HG03060 (cell line): ENCODE measurements at regions not wholly inside any gene's neighbourhood (a gene's known extent, or its start where the extent isn't known, plus 50 kb on each side); places are given as distances from the start of the nearest gene placed in this dataset.
"Not testable (repeated sequence)": the region's sequence is repeated elsewhere in the genome, so short reads cannot be mapped to it uniquely, and the experiment has no call there.

Experiments
- ATAC-seq: cut with Tn5 transposase; IDR thresholded peaks from one replicate; pipeline ENCODE4 v1.9.1; 2021; ENCODE audit warnings: low read depth, moderate number of reproducible peaks; ENCODE audit not compliant: unreplicated experiment

DNA sequence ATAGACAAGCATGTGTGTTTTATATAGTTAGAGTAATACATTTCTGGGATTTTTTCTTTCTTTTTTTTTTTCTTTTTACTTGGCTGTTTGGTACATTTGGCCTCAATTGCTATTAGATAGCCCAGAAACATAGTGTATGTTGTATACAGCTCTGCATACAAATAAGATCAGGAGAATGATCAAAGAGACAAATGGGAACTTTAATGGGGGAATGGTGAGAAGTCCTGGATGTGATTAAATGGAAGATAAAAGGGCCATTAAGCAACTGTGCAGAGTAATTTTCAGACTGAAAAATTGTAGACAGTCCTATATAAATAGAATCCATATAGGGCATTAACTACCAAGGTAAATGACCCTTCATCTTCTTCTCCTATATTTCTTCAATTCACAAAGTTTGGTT, 575.6 kb downstream of the EBF1 start:
- ATAC-seq = no peak

DNA sequence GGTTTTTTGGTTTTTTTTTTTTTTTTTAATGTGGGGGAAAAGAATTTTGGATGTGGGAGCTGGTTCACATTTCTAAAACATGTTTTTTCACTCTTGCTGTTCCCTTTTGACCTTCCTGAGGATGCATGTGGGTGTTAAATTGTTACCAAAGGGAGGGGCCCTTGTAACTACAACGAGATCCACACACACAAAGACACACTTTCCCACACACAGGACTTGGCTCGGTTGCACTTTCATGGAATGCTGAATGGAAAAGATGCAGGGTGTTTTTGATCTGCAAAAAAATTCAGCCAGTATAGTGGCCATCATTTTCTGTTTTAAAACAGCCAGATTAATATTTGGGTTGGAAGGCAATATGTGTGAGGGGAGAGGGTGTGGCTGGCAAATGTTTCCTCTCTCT, 576.9 kb downstream of the EBF1 start:
- ATAC-seq = no peak

DNA sequence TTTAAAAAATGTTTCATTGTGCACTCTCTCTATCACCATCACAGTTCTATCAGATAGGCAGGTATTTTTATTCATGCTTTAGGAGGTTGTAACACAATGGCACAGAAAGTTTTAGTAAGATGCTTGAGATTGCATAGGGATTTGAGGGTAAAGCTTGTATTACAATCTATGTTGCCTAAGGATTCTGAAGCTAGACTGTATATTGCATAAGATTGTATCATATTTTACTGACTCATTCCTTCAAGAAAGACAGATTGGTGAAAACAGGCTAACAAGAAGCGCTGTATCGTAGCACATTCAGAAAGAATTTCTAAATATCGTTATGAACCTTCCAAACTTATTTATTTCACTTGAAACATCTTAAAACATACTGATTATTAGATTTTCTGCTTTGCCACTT, 577.7 kb downstream of the EBF1 start:
- no peak for ATAC-seq

DNA sequence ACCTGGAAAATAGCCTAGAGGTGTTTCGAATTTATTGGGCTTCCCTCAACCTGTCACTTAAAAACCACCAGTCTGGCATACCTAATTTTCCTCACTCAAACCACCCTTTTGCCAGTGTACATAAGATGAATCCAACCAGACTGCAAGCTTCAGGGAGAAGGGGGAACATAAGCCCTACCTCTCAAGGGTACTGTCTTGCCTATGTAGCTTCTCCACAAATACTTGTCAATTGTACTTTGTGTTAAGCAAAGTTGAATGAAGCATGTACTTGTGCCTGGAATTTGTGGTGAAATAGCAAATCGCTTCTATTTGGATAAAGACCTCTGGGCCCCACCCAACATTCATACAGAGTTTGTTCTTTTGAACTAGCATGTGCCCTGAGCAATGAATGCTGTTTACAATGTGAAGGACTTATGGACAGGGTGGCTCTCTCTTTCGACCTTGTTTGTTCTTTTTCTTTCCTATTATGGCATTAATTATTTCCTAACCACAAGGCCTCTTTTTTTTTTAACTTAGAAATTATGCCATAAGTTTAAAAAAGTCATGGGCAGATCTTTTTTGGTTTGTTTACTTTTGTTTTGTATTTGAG, 580.2 kb downstream of the EBF1 start:
- no peak for ATAC-seq

DNA sequence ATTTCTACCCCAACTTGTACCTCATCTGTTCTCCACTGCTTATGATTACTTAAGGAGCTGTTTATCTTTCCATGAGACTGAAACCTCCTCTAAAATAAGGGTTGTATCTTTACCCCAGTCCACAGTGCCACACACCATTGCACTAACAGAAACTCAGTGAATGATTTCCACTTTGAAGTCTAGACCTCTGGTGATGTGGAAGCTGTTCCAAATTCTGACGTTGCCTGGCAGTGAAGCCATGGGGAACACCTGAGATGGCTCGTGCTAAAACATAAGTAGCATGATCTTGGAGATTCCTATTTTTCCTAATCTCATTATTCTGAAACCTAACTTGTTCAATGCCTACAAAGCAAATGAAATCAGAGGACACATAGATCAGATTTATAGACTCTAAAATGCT, 583.2 kb downstream of the EBF1 start:
- no peak for ATAC-seq

DNA sequence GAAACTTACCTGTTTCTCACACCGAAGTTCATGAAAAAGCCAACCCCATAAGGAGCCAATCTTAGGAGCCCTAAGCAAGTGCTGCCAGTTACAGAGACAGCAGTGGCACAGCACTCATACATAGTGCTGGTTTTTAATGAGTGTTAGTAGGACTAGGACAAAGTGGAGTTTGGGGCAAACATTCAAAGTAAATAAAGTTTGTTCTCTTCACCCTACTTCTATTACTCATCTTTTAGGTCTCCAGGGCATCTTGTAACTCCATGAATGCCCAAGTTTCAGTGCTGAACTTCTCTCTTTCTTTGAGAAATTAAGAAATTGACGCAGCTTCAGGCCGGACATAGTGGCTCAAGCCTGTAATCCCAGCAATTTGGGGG, 584.7 kb downstream of the EBF1 start:
- ATAC-seq = no peak

DNA sequence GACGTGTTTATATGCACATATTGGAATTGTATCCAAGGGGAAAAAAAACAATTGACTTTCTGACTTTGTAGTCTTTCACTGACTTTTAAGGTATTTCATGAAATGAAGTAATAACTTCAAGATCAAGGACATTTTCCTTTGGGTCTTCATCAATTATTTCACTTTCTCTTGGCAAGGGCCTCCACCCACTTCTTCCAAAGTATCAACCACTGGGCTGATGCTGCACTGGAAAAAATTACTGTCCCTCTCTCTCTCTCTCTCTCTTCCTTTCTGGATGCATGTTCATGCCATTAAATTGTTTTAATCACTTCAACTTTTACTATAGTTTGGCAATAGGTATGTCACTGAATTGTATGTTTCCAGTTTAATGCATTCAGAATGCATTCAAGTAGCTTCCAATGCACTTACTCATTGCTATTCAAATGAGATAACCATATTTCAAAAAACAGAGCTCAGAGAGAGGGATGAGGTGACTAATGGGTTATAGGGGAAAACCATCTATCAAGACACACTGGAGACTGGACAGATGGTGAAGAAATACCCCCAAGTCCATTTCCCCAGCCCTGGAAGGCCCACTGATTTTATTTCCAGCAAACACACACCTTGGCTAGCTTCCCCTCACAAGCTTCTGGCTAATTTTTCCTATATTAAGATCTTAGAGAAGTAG, 585.3 kb downstream of the EBF1 start:
- no peak for ATAC-seq

DNA sequence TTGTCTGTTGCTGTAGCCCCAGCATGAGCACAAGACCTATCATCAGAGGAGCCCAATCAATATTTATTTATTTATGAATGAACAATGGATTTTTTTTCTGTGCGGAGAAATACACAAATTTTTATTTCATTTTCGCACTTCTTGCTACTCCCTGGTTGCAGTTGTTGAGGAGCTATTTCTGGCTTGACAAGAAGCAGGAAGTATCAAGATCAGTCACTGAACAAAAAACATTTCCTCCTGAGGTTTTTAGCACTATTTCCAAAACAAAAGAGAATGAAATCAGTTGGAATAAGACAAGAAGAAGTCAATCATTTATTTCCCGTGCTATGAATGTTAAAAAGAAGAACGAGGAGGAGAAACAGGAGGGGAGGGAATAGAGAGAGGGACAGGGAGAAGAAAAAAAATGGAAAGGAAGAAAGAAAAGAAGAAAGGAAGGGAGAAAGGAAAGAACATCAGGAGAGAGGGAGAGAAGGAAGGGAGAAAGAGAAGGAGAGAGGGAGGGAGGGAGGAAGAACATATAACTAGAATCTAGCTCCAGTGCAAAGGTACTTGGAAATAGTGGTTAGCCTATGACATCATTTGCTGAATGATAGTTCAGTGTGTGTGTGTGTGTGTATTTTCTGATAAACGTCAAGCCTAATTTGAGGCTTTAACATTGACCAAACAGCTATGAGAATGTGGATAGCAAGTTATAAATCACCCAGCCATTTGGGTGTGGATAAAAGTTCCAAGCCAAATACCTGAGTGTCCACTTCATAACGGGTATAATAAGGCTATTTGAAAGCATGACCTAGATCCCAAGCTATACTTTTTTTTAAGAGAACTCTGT, 586.0 kb downstream of the EBF1 start:
- ATAC-seq = no peak

DNA sequence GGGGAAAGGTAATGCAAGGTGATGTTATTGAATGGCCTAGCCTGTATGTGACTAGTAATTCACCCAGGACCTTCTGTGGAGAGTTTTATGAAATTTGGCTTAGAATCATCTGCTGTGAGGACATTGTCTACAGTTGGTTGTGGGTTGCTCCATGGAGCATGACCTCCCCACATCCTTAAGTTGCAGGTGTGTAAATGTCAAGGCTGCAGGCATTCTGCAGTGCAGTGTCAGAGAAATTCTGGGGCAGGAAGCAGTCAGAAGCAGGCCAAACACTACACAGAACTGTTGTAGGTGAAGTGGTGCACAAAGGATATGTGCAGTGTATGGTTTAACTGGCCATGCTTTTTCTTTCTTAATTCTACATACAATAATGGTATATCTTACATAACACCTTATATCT, 588.3 kb downstream of the EBF1 start:
- ATAC-seq = peak; percentile 83

DNA sequence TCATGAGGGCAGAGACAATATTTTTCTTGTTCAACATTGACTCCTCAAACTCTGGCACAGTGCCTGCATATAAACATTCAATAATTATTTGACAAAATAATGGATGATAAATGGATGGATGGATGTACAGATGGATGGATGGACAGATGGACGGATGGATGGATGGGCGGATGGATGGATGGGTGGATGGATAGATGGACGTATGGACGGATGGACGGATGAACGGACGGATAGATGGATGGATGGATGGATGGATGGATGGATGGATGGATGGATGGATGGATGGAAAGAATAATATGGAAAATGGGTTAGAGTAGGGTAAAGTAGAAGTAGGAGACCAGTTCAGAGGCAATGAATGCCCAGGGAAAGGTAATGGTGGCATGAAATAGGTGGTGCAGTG, 589.2 kb downstream of the EBF1 start:
- no peak for ATAC-seq

DNA sequence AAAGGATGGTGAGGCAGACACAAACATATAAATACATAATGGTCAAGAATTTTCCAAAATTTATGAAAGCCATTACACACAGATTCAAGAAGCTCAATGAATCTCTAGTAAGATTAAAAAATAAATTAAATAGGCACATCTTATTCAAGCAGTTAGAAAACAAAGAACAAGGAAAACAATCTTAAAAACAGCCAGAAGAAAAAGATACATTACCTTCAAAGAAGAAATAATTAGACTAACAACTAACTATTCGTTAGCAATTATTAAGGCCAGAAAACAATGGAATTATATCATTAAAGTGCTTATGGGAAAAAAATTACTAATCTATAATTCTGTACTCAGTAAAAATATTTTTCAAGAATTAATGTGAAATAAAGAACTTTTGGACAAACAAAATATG, 593.1 kb downstream of the EBF1 start:
- ATAC-seq = no peak

DNA sequence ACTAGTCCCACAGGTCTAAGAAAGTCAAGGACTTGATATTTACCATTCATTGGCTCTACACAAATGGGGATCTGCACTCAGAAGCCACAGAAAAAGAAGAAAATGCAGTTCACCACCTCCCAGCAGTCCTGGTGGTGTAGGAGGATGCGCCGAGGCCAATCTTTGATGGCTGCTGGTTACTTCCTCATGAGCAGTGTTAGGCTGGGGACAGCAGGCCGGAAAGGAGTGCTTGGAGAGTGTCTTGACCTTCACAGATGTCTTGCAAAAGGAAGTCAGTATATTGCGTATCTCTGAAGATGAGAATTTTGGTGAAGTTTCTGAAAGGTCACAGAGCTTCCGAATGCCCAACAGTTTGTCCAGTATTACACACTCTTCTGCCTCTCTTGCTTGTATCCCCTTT, 597.0 kb downstream of the EBF1 start:
- ATAC-seq = no peak

DNA sequence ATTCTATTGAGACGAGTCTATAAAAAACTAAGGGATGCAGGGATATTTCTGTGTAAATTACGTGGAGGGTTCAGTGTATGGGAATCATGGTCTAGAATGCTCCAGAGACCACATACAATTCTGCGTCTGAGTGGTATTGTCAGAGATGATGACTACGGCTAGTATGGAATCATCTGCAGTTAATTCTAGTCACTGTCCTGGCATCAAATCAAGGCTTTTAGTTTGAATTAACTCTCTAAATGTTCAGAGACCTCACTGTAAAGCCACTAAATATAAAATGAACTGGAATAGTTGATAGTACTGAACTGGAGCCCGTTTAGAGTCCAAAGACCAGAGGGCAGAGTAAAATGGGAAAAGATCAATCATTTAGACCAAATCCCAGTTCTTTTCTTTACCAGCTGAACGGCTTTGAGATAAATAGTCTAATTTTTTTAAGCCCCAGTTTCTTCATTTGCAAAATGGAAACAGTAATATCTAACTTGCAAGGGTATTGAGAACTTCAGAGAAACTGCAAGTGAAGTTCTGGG, 599.8 kb downstream of the EBF1 start:
- no peak for ATAC-seq

DNA sequence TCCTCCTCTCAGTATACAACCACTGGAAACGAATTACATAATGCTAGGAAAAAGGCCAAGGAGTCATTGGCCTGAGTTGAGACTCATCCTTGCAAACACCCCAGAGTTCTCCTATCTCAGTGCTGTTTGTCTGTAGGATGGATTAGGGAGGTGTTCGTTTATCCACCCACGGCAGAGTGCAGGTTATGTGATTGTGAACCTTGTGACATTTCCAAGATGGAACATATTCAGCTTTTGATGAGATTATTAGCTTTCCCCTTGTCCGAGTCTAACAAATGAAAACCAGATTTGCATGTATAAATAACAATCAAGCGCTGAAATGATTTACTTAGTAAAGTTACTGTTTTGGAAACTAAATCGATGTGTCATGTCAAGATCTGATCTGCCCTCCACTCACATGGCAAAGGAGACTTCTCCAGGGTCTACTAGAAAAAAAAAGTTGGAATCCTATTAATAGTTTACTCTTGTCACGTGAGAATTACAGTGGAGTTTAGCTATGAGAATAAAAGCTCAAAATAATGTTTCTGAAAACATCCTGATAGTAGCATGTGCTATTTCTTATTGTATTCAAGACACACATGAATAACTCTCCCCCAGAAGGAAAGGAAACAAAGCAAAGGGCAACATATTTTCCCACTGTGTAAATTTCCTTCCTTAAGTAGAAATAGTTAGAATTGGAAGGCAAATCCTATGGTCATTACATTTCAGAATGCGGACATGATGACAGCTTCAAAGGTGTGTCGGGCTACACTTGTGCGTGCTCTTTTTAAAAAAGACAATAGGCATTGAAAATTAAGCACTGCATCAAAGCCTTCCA, 600.4 kb downstream of the EBF1 start:
- no peak for ATAC-seq

DNA sequence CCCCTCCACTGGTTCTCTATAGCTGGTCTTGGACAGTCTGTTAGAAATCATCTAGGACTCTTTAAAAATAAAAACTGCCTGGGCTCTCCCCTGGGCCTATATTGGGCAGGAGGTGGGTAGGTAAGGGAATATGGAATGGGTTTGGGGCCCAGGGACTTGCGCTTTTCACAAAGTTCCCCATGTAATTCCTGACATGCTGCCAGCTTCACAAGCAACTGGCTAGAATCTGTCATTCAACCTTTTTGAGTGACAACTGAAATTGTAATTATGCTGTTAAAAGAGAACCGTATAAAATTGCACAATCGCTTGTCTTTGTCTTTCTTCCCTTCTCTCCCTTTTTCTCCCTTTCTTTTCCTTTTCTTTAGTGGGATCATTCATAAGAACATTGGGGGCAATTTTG, 603.1 kb downstream of the EBF1 start:
- no peak for ATAC-seq

DNA sequence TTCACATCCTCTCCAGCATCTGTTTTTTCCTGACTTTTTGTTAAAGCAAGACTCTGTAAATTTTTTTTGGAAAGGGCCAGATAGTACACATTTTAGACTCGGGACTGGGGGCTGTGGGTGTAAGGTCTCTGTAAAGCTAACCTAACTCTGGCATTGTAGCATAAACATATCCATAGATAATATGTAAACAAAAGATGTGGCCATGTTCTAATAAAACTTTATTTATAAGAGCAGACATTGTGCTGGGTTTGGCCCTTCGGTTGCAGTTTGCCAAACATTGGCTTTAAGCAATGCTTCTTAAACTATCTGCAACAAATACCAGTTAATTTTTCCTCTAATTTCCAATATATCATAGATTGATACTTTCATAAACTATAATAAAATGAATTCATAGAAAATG, 605.2 kb downstream of the EBF1 start:
- ATAC-seq = no peak

DNA sequence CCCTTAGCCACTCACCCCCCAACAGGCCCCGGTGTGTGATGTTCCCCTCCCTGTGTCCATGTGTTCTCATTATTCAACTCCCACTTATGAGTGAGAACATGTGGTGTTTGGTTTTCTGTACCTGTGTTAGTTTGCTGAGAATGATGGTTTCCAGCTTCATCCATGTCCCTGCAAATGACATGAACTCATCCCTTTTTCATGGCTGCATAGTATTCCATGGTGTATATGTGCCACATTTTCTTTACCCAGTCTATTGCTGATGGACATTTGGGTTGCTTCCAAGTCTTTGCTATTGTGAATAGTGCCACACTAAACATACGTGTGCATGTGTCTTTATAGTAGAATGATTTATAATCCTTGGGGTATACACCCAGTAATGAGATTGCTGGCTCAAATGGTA, 605.7 kb downstream of the EBF1 start:
- ATAC-seq = not testable (repeated sequence)

DNA sequence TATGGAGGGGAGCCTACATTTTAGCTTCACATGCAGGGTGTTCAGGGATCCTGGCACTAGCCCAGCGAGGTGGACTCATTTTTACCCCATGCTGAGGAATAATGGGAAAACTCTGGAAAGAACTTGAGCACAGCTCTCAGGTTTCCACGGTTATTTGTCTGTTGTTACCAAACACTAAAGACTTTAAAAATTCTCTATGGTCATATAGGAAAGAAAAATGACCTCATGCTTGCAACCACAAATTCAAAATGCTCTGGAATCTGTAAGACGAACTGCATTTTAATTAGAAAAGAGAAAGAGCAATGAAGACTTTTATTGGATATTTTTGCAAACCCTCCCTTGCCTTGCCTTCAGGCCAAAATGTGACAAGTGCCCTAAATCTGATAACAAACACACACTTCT, 606.9 kb downstream of the EBF1 start:
- ATAC-seq = no peak

DNA sequence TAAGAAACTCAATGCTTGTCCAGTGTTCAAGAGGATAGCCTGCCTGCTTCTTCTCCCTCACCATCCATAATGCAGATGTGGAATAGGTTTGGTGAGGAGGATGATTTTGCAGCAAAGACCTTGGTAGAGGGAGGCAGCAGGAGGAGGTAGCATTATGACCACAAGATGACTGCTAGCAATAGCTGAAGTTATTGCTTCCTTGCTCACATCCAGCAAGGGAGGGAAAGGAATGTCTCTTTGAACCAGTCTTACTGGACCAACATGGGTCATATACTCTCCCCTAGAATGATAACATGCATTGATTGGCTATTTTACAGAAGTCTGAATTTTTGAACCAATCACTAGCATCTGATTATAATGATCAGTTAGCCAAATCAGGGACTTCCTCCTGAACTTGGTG, 607.6 kb downstream of the EBF1 start:
- no peak for ATAC-seq

DNA sequence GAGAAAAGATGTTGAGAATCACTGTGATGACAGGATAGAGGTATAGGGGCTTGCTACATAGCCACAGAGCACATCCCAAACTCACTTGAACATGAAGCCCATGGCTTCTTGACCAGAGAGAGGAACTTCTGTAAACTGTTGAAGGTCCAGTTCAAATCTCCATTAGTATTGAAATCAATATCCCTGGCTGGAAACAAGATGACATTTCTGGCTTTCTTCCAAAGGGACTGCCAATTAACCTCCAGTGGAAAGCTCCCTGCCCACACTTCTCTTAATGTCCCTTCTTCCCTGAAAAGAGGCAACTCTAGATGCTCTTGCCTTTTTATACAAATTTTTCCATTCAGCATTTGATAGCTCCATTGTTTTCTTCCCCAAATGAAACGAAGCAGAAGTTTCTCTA, 612.1 kb downstream of the EBF1 start:
- ATAC-seq = no peak

DNA sequence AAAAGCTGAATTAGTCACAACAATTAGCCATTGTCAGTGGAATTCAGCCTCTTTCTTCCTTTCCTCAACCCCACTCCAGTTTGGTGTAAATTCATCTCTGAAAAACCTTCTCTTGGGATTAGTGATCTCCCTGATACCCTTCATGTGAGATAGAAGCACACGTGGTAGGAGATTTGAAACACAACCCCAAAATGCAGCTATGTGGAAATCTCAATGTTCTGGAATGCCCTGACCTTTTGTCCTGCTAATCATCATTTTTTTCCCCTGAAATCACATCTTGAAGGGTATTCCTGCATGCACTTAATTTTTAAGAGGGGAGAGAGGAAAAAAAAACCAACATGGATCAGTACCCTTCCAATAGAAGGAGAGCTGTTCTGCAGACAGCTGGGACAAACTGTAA, 612.6 kb downstream of the EBF1 start:
- ATAC-seq = no peak
